C4-2B (cell line): ENCODE measurements at regions not wholly inside any gene's neighbourhood (a gene's known extent, or its start where the extent isn't known, plus 50 kb on each side); places are given as distances from the start of the nearest gene placed in this dataset.
"Not testable (repeated sequence)": the region's sequence is repeated elsewhere in the genome, so short reads cannot be mapped to it uniquely, and the experiment has no call there.

ENCODE experiments used
- H3K27ac ChIP-seq: fragments of 450-650 bp; 2 replicates; pipeline ENCODE4 v1.5.1; 2017
- CTCF ChIP-seq: fragments of 450-650 bp; conservative IDR thresholded peaks from 2 replicates; pipeline ENCODE4 v1.5.1; 2017; ENCODE audit warnings: mild to moderate bottlenecking
- ZFX ChIP-seq: fragments of 450-650 bp; IDR thresholded peaks from 2 replicates; pipeline ENCODE4 v1.6.1; 2017

- no peak for TF ChIP-seq ZFX
- no peak for TF ChIP-seq CTCF
- H3K27ac ChIP-seq: no peak overlapping the region
Observed at GRCh38 chr9:13805546-13805945, 508.4 kb downstream of the NFIB start.

- no peak overlapping the region for H3K27ac ChIP-seq
- no peak for TF ChIP-seq CTCF
- TF ChIP-seq ZFX: no peak
Observed at GRCh38 chr9:13804532-13804931, 509.4 kb downstream of the NFIB start.

GRCh38 chr9:13800776-13801175, 513.2 kb downstream of the NFIB start:
- no peak overlapping the region for H3K27ac ChIP-seq
- TF ChIP-seq CTCF (no peak), ZFX (no peak)

GRCh38 chr9:13797701-13798100, 516.2 kb downstream of the NFIB start:
- not testable (repeated sequence) for H3K27ac ChIP-seq

GRCh38 chr9:13791816-13792215, 512.3 kb upstream of the MPDZ start:
- H3K27ac ChIP-seq: no peak overlapping the region
- no peak for TF ChIP-seq ZFX
- TF ChIP-seq CTCF: no peak

GRCh38 chr9:13790055-13790454, 510.6 kb upstream of the MPDZ start:
- no peak overlapping the region for H3K27ac ChIP-seq
- TF ChIP-seq CTCF (no peak), ZFX (no peak)

- no peak overlapping the region for H3K27ac ChIP-seq
- no peak for TF ChIP-seq ZFX
Observed at GRCh38 chr9:13787234-13787833, 507.8 kb upstream of the MPDZ start.

- no peak for TF ChIP-seq ZFX
- no peak for TF ChIP-seq CTCF
Observed at GRCh38 chr9:13786711-13787110, 507.2 kb upstream of the MPDZ start.

More at GRCh38 chr9:13786711-13787110, 507.2 kb upstream of the MPDZ start:
- no peak overlapping the region for H3K27ac ChIP-seq
